NCI-H1048 (cell line): ENCODE measurements at regions not wholly inside any gene's neighbourhood (a gene's known extent, or its start where the extent isn't known, plus 50 kb on each side); places are given as distances from the start of the nearest gene placed in this dataset.

Experiments used
- DNase-seq: peaks from one replicate; lab custom pipeline; 2025; lab: John Stamatoyannopoulos, UW

- DNase-seq = no peak
Observed at GRCh38 chr9:79257790-79258351, 313.9 kb upstream of the TLE4 start.

DNA sequence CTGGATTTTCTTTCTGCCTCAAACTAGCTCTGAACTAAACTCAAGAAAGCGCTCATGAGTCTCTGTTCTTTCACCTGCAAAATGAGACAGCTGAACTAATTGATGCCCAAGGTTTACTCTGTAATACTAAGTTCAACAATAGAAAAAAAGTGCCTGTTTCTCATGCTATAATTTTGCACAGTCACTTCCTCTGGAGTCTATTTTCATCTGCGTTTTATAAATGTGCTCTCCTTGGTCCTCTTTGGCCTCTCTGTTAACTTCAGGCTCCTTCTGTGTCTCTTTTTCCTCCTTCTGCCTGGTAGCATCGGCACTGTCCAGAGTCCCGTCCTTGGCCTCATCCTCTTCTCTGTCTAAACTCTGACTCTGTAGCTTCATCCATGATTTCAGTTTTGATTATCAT, 311.9 kb upstream of the TLE4 start:
- DNase-seq = no peak

DNA sequence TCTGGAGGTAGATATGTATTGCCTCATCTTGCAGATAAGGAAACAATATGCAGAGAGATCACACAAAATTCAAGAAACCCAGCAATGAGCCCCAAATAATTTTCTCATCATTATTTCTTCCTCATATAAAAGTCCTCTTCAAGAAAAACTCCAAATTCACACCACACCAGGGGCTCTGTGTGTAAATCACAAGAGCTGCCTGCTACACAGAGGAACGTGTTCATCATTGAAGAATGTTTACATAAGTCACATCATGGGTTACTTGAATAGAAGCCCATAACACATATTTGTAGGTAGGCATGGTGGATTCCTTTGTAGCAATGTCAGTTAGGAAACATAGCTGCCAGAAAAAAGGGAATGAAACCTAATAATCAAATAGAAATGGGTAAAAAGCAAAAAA, 308.1 kb upstream of the TLE4 start:
- no peak for DNase-seq

DNA sequence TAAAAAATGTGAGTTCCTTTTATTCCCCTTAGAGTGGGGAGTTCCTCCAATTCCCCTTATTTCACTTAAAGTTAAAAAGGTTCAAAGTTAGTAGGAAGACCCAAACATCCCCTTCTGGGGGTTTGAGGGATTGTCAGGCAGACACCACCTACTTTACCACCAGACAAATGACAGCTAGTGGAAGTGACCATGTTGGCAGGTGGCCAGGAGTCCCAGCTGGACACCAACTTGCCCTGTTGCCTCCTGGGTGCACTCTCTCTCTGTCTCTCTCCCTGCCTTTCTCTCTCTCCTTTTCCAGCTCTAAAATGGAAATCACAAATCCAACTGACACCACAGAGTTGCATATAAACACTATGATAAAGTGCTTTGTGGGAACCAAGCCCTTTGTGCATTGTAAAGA, 307.7 kb upstream of the TLE4 start:
- no peak for DNase-seq

- no peak for DNase-seq
Observed at GRCh38 chr9:79264511-79265355, 307.0 kb upstream of the TLE4 start.

DNA sequence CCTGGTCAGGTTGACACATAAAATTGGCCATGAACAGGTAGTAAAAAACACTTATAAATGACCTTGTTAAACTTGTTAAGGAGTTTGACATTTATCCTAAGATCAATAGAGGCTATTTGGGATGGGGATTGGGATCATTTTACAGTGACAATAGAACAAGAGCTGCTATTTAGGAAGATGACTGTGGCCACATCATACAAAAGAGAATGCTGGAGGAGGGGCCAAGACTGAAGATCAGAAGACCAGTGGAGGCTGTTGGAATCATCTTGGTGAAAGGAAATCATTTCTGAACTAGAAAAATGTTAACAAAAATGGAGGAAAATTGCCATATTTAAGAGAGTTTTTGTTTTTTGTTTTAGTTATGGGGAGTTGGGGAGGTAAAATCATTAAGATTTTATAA, 304.8 kb upstream of the TLE4 start:
- DNase-seq = no peak

- DNase-seq = no peak
Observed at GRCh38 chr9:79268806-79269205, 303.0 kb upstream of the TLE4 start.

DNA sequence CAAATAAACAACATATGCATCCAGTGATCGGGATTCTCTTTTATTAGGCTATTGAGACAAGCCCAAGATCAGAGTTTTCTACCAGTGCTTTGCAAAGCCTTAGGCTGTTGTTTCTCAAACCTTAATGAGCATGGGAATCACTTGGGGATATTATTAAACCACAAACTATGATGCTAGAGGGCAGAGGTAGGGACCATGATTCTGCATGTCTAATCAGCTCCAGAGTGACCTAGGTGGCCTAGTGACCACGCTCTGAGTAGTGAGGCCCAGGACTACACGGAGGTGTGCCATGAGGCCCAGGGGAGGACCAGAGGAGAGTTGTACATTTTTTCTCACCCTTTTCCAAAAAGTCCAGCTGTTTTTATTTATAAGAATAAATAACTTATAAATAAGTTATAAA, 298.5 kb upstream of the TLE4 start:
- no peak for DNase-seq

GRCh38 chr9:79279356-79279755, 292.4 kb upstream of the TLE4 start:
- DNase-seq = no peak

DNA sequence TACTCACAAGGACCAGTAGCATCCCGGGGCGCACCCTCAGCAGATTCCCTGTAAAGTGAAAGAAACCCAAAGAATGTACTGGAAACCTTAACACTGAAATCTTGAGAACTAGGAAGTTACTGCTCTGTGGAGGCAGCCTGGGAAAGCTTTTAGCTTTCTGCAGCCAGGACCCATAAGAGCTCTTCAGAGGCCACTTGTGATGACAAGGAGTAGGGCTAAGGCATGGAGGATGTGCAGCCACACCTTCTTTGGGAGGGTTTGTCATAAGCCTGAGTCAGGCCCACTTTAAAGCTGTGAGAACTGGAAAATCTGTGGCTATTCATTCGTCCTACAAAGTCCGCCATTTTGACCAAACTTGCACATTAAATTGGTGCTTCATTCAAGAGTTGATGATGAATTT, 291.1 kb upstream of the TLE4 start:
- DNase-seq = no peak

- DNase-seq = no peak
Observed at GRCh38 chr9:79284081-79284480, 287.7 kb upstream of the TLE4 start.

- no peak for DNase-seq
Observed at GRCh38 chr9:79286992-79287707, 284.6 kb upstream of the TLE4 start.

DNA sequence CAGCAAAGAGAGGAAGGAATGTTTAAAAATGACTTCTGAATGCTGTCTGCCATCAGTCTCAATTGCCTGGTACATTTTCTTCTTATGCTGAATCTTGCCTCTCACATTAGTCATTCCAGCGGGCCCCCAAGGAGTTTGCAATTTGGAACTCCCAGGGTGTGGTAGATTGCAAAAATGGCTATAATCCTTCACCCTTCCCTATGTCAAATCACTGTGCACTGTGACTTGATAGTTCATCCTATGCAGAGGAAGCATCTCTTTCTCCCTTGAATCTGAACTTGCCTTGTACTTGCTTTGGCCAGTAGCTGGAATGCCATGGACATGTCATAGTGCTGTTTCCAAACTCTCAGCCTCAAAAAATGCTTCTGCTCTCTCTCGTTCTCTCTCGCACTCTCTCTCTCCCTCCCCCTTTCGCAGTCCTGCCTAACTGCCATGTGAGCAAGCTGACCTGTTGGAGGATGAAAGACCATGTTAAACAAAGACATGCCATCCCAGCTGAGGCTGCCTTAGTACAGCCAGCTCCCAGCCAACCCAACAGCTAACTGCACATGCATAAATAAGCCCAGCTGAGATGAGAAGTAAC, 284.0 kb upstream of the TLE4 start:
- no peak for DNase-seq

DNA sequence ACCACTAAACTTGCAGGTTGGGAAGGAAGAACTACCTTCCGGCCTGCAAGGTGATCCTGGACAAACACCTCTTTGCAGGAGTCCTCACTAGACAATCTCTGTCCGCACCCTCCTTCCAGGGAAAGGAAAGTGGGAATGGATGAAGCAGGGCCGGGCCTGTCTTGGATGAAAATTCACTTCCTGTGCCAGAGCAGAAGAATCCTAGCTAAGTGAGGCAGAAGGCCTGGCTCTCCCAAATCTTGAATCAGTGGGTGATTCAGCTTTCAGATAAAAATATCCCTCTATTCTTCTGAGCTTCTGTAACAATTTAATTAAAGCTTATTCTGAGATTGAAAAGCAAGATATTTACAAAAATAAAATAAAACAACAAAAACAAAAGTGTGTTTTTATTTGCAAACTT, 281.9 kb upstream of the TLE4 start:
- DNase-seq = no peak

GRCh38 chr9:79292731-79293280, 279.0 kb upstream of the TLE4 start:
- no peak for DNase-seq

DNA sequence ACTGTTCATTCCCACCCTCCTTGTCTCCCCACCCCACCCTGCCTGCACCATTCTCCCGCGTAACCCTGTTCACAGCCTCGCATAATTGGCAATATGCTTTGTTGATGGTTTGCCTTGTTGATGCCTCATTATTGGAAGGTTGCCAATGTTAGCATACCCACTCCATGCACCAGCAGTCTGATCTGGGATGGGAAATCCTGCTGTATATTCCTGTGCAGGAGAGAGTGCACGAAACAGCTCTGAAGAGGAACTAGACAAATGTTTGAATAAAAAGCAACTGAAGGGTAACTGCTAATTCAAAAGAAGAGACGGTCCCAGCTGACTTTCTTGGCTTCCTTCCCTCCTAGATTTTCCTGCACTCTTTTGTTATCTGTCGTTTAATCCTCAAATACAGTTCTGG, 271.7 kb upstream of the TLE4 start:
- no peak for DNase-seq

DNA sequence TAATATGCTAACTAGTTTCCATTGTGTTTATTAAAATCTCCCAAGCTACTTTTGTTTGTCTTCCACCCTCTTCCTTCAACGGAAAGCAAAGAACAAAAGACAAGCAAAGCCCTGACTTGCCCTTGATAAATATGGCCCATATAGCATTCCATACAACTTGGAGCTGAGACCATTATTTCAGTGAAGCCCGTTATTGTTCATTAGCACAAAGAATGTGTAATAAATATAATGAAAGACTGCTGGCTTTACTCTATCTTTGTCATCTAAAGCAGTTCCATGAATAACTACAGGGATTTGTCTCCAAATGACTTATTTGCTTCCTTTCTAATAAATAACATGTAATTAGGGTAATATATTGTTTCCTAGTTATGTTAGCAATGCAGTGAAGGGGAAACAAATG, 270.7 kb upstream of the TLE4 start:
- no peak for DNase-seq

DNA sequence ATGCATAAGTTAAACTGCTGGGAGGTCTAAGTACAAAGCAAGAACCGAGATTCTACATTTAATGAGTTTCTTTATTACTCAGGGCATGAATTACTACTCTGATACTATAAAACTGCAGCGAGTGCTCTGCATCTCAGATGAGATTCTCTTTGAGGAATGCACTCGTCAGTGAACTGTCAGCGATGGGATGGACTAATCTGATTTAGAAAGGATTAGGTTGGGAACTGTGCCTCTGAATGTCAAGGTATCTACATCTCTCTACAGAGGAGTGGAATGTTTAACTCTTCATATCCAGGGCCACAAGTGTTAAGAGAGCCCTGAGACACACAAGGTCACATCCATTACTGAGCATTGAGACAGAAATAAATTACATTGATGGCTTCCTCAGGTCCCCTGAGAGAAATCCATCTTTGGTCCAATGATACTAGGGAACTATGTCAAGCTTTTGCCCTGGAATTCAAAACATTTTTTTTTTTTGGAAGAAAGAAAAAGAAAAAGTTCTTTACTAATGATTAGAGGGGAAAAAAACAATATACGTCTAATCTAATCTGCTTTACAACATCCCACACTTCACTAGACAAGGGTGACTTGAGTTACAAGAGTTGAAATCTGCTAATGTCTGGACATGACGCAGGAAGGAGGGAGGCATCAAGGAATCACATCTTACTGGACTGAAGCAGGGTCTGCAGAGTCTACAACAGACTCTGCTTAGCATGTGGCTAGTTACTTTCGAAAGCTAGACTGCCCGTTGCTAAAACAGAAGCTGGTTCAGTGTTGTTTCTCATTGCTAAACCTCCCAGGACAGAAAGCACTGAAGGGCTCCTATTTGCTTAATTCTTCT, 270.0 kb upstream of the TLE4 start:
- no peak for DNase-seq

DNA sequence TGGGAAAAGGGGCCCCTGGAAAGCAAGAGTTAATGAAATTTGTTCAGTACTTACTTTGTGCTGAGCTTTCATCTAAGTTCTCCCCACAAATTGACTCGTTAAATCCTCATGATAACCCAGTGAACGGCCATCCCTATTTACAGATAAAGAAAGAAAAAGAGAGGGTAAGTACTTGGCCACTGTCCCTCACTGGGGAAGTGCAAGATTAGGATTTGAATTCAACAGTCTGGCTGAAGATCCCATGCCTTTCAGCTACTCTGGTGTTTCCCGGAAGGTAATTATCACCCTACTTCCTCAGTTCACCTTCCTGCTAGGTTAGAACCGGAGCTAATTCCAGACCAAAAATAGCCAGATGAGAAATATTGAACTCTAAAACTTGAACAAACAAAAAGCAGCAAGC, 269.2 kb upstream of the TLE4 start:
- no peak for DNase-seq

GRCh38 chr9:79308012-79308411, 263.8 kb upstream of the TLE4 start:
- DNase-seq = no peak

- no peak for DNase-seq
Observed at GRCh38 chr9:79312686-79313421, 258.9 kb upstream of the TLE4 start.
